ENCODE measurements at regions not wholly inside any gene's neighbourhood (a gene's known extent, or its start where the extent isn't known, plus 50 kb on each side); places are given as distances from the start of the nearest gene placed in this dataset.

DNA sequence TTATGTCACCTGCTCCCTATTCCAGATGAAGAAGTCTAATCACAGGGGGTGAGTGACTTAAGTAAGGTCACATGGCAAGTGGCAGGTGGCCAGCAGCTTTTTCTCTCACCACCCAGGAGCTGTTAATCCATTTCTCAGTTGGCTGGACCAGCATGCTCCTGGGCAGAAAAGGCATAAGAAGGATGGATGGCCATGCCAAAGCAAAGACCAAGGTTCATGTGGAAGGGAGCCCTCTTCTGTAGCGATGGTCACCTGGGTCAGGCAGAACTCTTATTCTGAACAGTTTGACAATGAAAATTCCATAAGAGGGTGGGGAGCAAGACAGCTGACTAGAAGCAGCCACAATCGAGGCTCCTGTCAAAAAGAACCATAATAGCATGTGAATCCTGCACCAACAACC is 538.1 kb downstream of the SUCLA2 start:
- no peak for TF ChIP-seq BRCA1 (CRISPR knock-in tag; IDR thresholded peaks at IDR 0.05)
- TF ChIP-seq GLI4 (CRISPR knock-in tag; IDR thresholded peaks at IDR 0.05; ENCODE audit: borderline replicate concordance), result no peak
- TF ChIP-seq REST (IDR thresholded peaks at IDR 0.05; ENCODE audit: borderline replicate concordance in 1 of 2, low read depth in 1 of 2, low read length in 2 of 2), result no peak
- TF ChIP-seq, protein P1, sequence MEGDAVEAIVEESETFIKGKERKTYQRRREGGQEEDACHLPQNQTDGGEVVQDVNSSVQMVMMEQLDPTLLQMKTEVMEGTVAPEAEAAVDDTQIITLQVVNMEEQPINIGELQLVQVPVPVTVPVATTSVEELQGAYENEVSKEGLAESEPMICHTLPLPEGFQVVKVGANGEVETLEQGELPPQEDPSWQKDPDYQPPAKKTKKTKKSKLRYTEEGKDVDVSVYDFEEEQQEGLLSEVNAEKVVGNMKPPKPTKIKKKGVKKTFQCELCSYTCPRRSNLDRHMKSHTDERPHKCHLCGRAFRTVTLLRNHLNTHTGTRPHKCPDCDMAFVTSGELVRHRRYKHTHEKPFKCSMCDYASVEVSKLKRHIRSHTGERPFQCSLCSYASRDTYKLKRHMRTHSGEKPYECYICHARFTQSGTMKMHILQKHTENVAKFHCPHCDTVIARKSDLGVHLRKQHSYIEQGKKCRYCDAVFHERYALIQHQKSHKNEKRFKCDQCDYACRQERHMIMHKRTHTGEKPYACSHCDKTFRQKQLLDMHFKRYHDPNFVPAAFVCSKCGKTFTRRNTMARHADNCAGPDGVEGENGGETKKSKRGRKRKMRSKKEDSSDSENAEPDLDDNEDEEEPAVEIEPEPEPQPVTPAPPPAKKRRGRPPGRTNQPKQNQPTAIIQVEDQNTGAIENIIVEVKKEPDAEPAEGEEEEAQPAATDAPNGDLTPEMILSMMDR (CRISPR knock-in tag; IDR thresholded peaks at IDR 0.05), result no peak
- no peak for TF ChIP-seq ETV6 (CRISPR knock-in tag; conservative IDR thresholded peaks at IDR 0.05)
- TF ChIP-seq EP300 (IDR thresholded peaks at IDR 0.05; ENCODE audit: low read depth in 2 of 2, low read length in 2 of 2), result no peak
- TF ChIP-seq EP300 (CRISPR knock-in tag; IDR thresholded peaks at IDR 0.05; ENCODE audit: borderline replicate concordance), result no peak
- TF ChIP-seq GATAD2A (CRISPR knock-in tag; IDR thresholded peaks at IDR 0.05), result no peak
- TF ChIP-seq RNF2 (conservative IDR thresholded peaks at IDR 0.05; ENCODE audit: low read depth), result no peak
- no peak for TF ChIP-seq EZH2 (conservative IDR thresholded peaks at IDR 0.05; ENCODE audit: low read depth, low read length)
- no peak for TF ChIP-seq ZNF232 (CRISPR knock-in tag; IDR thresholded peaks at IDR 0.05; ENCODE audit: borderline replicate concordance)
- no peak for TF ChIP-seq ZNF282 (IDR thresholded peaks at IDR 0.05; ENCODE audit: partially characterized antibody)
- TF ChIP-seq ADNP (CRISPR knock-in tag; IDR thresholded peaks at IDR 0.05), result no peak

All from HepG2 (cell line).